ENCODE measurements at regions not wholly inside any gene's neighbourhood (a gene's known extent, or its start where the extent isn't known, plus 50 kb on each side); places are given as distances from the start of the nearest gene placed in this dataset.

- no peak for TF ChIP-seq EZH2 (IDR thresholded peaks at IDR 0.05; ENCODE audit: borderline replicate concordance)
- no peak for TF ChIP-seq CTCF (IDR thresholded peaks at IDR 0.05; ENCODE audit: poor library complexity)
- no peak for TF ChIP-seq EZH2phosphoT487 (IDR thresholded peaks at IDR 0.05; ENCODE audit: low read depth, severe bottlenecking, unreplicated experiment)
These were observed 115.9 kb downstream of the ATPSCKMT start for GRCh38 chr5:10133830-10134229.

Measured in hepatocyte (in vitro differentiated cells).